Stimulated activated CD4-positive, alpha-beta T cell treated with anti-CD3 and anti-CD28 coated beads, TNF-alpha, amount 100 ng/mL, for 48 hours (primary cell): ENCODE measurements at regions not wholly inside any gene's neighbourhood (a gene's known extent, or its start where the extent isn't known, plus 50 kb on each side); places are given as distances from the start of the nearest gene placed in this dataset.

Source experiments
- DNase-seq, 3 donors: peaks; one replicate each; pipeline ENCODE4 v3.0.0-alpha.2; 2020; ENCODE audit warnings: low read depth in 3 of 3

DNA sequence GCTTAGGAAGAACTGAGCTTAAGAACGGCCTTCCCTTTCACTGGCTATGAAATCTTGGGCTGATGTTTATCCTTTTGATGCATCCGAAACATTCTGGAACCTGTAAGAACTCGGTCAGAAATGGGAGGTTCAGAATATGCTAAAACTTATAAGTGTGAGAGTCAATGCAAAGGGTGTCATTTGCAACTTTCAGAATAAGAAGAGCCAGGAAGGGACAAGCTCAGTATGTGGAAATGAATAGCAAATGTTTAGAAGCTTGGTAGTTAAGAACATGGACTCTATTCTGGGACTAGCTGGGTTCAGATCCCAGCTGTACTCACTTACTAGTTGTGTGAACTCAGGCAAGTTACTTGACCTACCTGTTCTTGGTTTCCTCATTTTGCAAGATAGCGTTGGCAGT lies 234.1 kb downstream of the OMA1 start:
- DNase-seq = no peak

- no peak for DNase-seq
These were observed 235.6 kb downstream of the OMA1 start for GRCh38 chr1:58310881-58311280.

DNA sequence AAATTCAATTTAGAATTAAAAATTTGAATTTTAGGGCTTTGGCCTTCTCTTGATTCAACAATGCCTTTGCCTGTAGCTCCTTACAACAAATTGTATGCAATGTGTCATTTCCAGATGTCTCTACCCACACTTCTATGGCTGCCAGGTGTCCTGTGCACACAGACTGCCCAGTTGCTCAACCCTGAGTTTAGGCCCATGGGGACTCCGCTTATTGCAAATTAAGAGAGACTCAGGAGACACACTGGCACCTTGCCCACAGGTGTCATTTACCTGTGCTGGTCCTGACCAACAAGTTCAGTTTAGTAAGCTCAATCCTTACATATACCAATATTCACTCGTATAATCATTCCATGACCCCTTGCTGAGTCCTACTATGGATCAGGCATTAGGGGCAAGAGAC lies 236.1 kb downstream of the OMA1 start:
- DNase-seq = no peak

- DNase-seq = no peak
These were observed 238.3 kb downstream of the OMA1 start for GRCh38 chr1:58308206-58308605.

GRCh38 chr1:58307431-58307830 lies 239.1 kb downstream of the OMA1 start:
- no peak for DNase-seq

- DNase-seq = no peak
These were observed 240.9 kb downstream of the OMA1 start for GRCh38 chr1:58305622-58306021.

DNA sequence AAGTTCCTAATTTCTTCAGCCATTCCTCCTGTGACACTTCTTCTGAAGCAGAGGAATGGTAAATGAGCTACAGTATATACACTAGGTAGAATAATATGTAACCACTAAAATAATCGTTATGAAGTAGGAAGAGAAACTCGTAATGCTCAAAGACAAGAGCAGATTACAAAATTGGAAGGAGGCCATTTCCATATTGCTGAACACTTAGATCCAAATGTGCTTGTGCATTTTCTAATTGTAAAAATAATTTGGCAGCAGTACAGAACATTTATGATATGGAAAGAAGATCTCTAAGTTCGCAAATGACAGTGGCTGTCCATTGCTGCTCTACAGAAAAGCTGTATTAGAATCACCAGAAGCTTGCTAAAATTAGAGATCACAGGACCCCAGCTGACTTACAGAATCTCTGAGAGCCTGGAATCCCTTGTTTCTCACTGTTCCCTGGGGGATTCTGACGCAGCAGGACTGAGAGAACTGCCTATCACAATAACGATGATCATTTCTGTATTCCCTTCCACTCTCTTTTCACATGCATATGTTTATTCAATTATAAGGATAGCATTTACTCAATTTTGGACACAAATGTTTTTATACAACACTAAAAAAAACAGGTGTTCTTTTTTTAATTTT lies 242.1 kb downstream of the OMA1 start:
- DNase-seq = no peak

- no peak for DNase-seq
These were observed 242.7 kb downstream of the OMA1 start for GRCh38 chr1:58303841-58304240.

DNA sequence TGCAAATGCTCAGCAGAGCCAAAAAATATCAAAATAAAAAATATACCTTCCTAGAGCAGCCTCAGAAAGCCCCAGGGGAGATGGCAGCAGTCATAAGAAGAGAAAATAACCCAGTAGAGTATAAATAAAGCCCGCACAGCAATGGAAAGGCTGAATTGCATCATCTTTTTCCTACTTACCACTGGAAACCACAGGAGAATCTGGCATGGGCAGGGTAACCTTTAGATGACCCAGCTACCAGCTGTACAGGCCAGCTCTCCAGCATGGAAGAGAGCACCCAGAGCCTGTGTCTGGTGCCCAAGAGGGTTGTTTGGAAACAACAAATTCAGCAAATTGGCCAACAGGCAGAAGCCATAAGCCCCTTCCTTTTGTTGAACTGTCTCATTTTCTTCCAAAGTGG lies 253.1 kb downstream of the OMA1 start:
- no peak for DNase-seq

GRCh38 chr1:58290685-58291372 lies 255.7 kb downstream of the OMA1 start:
- DNase-seq = no peak

DNA sequence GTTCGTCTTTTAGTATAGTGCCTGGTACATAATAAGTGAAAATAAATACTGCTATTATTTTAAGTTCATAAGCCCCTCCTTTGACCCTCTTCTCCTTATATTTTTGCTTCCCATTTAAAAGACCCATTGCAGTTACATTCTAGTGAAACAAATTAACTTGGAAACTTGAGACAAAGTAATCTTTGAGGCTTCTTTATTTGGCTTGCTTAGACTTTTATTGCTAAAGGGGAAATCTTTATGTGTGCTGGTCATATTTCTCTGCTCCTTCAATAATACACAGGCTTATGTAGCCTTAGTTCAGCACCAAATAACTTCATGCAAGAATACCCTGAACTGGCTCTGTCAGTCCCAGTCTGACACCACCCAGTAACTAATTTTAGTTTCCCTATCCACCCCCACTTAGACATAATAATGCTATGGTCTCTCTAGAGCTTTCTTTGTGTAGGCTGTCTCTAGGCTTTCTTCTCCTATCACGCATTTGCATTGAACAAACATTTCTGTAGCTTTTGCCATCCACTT lies 257.8 kb downstream of the OMA1 start:
- DNase-seq = no peak

DNA sequence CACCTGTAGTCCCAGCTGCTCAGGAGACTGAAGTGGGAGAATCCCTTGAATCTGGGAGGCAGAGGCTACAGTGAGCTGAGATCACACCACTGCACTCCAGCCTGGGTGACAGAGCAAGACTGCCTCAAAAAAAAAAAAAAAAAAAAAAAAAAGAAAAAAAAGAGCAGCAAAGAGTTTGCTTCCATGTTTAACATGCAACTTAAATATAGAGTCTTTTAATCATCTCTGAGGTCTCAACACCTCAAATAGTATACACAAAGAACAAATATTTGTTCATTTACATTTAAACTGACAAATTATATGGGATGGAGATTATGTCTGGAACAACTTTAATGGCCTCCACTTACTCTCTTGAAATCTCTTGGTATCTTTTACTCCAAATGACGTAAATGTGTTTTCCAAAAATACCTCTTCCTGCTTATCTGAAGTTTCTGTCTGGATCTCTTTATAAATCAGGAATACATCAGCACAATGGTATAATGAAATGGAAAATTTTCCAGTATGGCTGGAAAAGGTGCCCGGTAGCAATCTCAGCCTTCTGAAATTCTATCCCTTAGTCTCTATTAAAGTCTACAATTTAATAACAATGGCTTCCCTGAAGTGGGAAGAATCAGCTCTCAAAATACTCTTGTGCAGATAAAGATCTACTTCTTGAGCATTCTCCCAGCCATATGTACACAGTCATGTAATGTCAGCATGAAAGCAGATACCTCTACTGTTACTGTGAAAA lies 258.5 kb downstream of the OMA1 start:
- DNase-seq = no peak

DNA sequence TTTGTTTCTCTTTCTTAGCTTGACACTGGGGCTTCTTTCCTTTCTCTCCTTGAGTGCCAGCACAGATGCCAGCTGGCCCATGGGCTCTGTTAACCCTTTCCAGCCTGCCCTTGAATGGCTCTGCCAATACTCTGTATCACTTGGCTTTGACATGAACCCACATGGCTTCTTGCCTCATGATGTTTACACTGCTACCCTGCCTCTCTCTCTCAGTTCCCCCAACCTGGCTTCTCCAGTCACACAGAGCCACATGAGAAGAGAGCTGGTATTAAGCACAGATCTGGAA lies 262.4 kb downstream of the OMA1 start:
- DNase-seq = no peak

DNA sequence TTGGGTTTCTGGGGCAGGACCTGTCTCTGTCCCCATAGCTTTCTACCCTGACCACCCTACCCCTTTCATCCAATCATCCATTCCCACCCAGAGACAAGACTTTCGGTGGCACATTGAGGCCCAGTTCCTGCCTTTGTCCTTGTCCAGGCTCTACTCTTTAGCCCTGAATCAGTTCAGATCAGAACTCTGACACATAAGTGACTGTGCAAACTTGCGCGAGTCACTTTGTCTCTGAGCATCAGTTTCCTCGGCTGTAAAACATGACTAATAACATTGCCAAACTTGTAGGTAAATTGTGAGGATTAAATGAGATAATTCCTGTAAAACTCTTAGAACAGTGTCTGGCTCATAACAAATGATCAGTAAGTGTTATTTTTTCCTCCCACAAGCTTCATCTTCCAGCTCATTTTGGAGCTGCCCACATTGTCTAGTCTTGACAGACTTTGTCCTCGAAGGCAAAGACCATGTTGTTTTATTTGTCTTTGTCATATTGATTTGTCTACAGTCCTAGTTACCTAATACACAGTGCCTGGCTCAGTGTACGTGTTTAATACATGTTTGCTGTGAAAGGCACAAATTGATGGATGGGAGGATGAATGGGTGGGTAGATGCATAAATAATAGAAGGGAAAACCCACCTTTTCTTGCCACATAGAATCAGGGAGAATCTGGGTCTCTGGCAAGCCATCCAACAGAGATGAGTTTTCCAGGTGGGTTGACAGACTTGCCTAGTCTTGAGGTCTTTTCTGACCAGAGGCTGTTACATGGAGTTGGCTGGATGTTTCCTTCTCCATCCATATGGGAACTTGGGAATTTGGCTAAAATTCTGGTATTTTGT lies 262.9 kb downstream of the OMA1 start:
- no peak for DNase-seq

DNA sequence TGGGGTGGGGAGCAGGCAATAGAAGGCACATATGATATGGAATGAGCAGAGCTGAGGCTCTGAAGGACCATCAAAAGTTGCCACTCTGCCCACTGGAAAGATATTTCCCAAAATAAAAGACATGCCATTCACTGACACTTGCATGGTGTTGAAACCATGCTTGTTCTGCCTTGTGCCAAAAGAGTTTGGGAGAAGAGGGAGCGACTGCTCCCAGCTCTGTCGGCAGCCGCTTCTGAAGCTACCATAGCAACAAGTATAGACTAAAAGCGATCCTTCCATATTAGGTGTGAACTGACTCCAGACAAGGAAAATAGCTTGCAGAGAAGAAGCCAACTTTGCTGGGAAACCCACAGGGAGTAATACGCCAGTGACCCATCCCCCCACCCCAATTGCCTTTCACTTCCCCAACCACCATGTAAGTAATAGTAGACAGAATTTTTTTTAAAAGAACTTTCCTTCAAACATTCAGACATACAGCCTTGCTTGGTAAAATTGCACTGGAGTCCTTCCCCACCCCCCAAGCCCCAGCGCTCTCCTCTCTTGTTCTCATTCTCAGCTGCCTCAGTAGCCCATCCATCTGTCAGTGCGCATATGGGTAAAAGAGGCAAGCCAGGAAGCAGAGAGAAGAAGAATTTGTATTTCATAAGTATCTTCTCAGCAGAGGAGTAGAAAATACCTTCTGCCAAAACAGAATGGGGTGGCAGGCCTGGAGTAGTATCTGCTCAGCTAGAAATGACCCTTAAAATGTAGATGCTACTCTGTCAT lies 263.7 kb downstream of the OMA1 start:
- DNase-seq = no peak

DNA sequence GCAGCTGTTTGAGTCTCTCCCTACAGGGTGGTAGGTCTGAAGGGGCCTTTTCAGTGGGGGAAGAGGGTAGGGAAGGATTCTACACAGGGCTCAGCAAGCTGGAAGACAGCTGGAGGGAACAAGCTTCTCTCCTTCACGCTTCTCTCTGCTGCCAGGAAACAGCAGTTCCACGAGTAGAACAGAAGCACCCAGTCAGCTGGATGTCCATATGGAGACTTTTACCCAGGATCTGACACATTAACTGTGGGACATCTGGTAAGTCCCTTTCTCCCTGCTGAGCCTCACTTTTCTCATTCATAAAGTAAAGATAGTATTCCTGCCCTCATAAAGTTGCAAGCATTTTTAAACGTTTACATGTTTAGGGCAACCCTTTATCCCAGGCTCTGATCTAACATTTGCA lies 280.3 kb downstream of the OMA1 start:
- DNase-seq = no peak

GRCh38 chr1:58264462-58264861 lies 282.1 kb downstream of the OMA1 start:
- no peak for DNase-seq

GRCh38 chr1:58262702-58263101 lies 283.8 kb downstream of the OMA1 start:
- no peak for DNase-seq

DNA sequence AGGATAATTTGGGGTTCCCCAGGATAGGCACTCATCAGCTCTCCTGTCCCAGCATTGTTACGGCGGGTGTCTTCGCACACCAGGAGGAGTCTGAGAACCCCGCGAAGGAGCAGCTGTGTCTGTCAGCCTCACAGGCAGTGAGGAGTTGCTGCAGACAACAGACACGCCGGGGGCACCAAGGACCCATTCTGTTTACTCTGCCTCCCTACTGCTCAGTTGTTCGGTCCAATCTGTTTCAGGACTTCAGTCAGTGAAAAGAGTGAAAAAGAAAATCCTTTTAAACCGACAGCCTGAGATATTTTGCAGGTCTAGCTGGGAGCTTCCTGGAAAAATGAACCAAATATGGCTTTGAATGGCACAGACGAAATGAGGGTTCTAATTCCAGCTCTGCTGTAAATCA lies 288.4 kb downstream of the OMA1 start:
- no peak for DNase-seq

DNA sequence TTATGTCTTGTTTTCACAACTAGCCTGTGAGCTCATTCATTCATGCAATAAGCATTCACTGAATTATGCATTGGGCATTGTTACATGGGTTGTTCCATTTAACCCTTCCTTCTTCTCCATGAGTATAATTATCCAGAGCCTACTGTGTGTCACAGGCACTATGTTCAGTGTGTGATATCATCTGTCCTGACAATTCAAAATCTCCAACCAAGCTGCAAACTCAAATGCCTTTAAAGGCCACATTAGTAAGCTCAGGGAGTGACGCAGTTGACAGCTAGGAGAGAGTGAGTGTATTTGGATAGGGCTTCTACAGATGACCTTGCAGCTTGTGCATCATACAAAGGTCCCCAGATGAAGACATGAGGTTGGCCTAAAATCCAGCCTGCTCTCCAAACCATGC lies 289.5 kb downstream of the OMA1 start:
- DNase-seq = no peak

GRCh38 chr1:58256546-58256945 lies 290.0 kb downstream of the OMA1 start:
- DNase-seq = no peak

- DNase-seq = no peak
These were observed 290.5 kb downstream of the OMA1 start for GRCh38 chr1:58256041-58256440.
